Small intestine (tissue), 7 donors: ENCODE measurements at regions not wholly inside any gene's neighbourhood (a gene's known extent, or its start where the extent isn't known, plus 50 kb on each side); places are given as distances from the start of the nearest gene placed in this dataset.
"Not testable (repeated sequence)": the region's sequence is repeated elsewhere in the genome, so short reads cannot be mapped to it uniquely, and the experiment has no call there.

Source experiments
- DNase-seq, 2 donors: peaks; one replicate each; pipeline versions ENCODE4 v3.0.0 to v3.0.0-alpha.2; 2013
- FAIRE-seq: peaks from 2 replicates; lab custom pipeline; 2012; peaks lifted over from hg19 to GRCh38; lab: Jason Lieb, UNC
- H3K27ac ChIP-seq, 3 donors: one replicate each; pipeline ENCODE4 v1.5.1; 2013; ENCODE audit warnings: low read length in 2 of 3, mild to moderate bottlenecking in 2 of 3, control low read depth in 1 of 3, inconsistent platforms in 1 of 3, low read depth in 1 of 3, moderate library complexity in 1 of 3
- H3K27me3 ChIP-seq, 3 donors: one replicate each; pipeline ENCODE4 v1.6.1; 2013; ENCODE audit warnings: low read length in 3 of 3, inconsistent platforms in 1 of 3; ENCODE audit not compliant: control insufficient read depth in 3 of 3, insufficient read depth in 3 of 3
- H3K36me3 ChIP-seq, 3 donors: one replicate each; pipeline ENCODE4 v1.6.1; 2013; ENCODE audit warnings: low read length in 3 of 3, inconsistent platforms in 1 of 3, low read depth in 1 of 3, mild to moderate bottlenecking in 1 of 3, moderate library complexity in 1 of 3; ENCODE audit not compliant: control insufficient read depth in 3 of 3, insufficient read depth in 2 of 3
- H3K4me1 ChIP-seq, 3 donors: one replicate each; pipeline ENCODE4 v1.6.1; 2013; ENCODE audit warnings: low read length in 2 of 3, inconsistent platforms in 1 of 3, low read depth in 1 of 3, mild to moderate bottlenecking in 1 of 3, moderate library complexity in 1 of 3; ENCODE audit not compliant: control insufficient read depth in 3 of 3, insufficient read depth in 2 of 3
- H3K4me3 ChIP-seq, 3 donors: one replicate each; pipeline ENCODE4 v1.5.1; 2013; ENCODE audit warnings: low read length in 3 of 3, control low read depth in 1 of 3, inconsistent platforms in 1 of 3, low read depth in 1 of 3, mild to moderate bottlenecking in 1 of 3, moderate library complexity in 1 of 3
- H3K9me3 ChIP-seq, 2 donors: one replicate each; pipeline ENCODE4 v1.6.1; 2013; ENCODE audit warnings: low read depth in 1 of 2, low read length in 1 of 2; ENCODE audit not compliant: control insufficient read depth in 2 of 2, insufficient read depth in 1 of 2
- WGBS, 3 donors: extraction: QIAGEN DNeasy Blood & Tissue Kit; methylation state at CpG; one replicate each; pipeline ENCODE4 v1.1.7; 2013; 5-methylcytosine and 5-hydroxymethylcytosine counted together
- donor health status: healthy with polysubstance abuse.
- donor health status: control.
- donor health status: control.
- donor health status: Bipolar disorder and iron deficiency.
- donor health status: healthy.

DNA sequence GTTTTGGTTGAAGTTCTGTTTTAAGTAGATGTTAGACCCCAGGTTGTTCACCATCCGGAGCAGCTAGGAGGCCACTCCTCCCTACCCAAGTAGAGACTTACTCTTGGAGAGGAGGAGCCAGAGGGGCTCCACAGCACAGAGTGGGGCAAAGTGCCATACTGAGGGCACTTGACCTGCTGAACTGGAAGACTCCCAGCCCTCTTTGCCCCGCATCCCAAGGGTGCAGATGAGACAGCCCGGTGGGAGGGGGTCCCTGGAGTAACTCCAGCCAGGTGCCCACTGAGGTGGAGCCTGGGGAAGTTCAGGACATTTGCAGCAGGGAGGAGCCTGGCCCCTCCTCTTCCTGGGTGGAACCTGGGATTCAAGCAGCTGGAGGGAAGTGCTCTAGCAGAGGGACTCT, 102.1 kb upstream of the GPR6 start:
- Histone ChIP-seq H3K36me3 (no peaks in the 10 kb centered on the region), H3K4me1 (no peaks in the 10 kb centered on the region), H3K27ac (no peak overlapping the region), H3K4me3 (no peak overlapping the region), H3K9me3 (no peaks in the 10 kb centered on the region), H3K27me3 (no peaks in the 10 kb centered on the region)
- 87 to 90% (median 87%) methylated on average over 3 of the region's 3 CpGs for WGBS, 3 donors
- DNase-seq (no peak), FAIRE-seq (no peak)

DNA sequence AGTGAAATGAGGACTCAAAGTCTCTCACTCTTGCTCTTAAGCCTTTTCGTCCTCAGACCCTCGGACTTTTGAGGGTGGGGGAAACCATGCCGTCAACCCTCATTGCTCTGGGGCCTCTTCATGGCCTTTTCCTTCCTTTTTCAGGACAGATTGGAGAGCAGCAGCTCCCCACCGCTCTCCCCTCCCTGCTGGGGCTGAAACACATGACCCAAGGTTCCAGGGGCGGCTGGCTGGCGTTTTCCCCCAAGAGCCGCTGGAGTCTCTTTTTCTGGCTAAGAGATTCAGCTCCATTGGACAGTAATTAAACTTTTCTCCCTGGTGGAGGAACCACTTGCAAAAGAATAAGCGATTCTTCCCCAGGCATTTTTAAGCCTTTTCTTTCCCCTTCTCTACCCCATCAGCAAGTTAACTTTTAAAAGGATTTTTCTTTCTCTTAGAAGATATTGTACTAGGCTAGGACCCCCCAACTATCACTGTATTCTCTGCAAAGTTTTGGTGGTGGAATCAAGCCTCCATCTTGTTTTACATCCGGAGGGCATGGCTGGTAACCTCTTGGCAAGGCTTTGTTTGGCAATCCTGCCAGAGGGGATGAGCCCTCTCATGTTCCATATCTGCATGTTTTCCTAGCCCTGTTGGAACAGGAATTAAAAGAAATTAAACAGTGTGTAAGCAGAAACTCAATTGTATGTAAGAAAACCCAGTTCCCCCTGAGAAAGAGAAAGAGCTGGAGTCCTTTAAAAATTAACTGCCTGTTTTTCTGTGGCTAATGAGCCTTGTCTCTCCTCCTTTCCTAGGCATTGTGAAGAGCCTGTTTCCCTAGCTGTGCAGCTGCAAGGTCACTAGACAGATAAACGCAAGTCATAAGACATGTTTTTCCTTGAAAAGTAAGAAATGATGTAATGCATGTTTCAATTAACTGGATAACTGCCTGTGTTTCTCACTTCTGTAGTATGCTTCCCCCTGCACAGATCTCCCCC, 100.8 kb upstream of the GPR6 start:
- no peaks in the 10 kb centered on the region for H3K36me3 ChIP-seq
- no peaks in the 10 kb centered on the region for H3K27me3 ChIP-seq
- no peak overlapping the region for H3K4me3 ChIP-seq
- peaks cover 0 to 3% of the 10 kb centered on the region in 2 donors for H3K9me3 ChIP-seq
- no peak overlapping the region for H3K27ac ChIP-seq
- DNase-seq (no peak), FAIRE-seq (no peak)
- H3K4me1 ChIP-seq, result no peaks in the 10 kb centered on the region
- 70 to 87% (median 75%) methylated on average over 10 of the region's 10 CpGs for WGBS, 3 donors

DNA sequence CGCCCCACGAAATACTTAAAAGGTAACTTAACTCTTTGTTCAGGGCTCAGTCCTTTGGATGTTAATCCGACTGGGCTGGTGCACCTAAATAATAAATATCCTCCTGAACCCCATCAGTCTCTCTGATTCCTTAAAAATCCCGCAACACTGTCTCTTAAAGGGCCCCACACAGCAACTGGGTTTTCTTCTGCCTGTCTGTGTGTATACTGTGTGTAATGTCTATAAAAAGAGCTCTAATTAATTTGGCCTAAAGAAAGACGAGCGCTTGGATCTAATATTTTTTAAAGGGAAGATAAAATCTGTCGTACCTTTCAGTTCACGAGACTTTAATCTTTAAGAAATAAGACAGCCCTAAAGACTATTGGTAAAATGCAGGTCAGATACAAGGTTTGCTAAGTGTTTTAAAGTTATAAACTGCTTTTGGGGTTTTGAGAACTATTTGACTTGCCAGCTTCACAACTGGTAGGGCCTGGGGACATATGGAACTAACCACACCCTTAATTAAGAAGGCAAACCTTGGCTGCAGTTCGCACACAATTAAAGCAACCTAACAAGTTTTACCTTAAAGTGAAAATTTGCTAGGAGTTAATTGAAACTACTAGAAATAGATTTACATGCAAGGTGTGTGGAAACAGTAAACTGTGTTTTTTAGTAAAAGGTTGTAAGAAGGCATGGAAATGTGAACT, 100.0 kb upstream of the GPR6 start:
- H3K4me3 ChIP-seq, H3K27me3 ChIP-seq, H3K9me3 ChIP-seq, H3K36me3 ChIP-seq, H3K4me1 ChIP-seq, DNase-seq, FAIRE-seq, H3K27ac ChIP-seq: not testable (repeated sequence)
- 82 to 86% (median 83%) methylated on average over 9 of the region's 9 CpGs for WGBS, 3 donors

DNA sequence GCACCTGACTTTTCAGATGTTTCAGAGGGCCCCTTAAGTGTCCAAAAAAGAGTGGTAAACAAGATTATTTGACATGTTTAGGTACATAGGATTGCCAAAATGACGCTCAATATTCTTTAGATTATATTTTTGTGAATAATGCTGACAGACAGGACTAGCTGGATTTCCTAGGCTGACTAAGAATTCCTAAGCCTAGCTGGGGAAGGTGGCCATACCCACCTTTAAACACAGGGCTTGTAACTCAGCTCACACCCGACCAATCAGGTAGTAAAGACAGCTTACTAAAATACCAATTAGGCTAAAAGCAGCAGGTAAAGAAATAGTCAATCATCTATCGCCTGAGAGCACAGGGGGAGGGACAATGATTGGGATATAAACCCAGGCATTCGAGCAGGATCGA, 99.0 kb upstream of the GPR6 start:
- not testable (repeated sequence) for FAIRE-seq, H3K4me3 ChIP-seq, H3K36me3 ChIP-seq, H3K4me1 ChIP-seq, DNase-seq, H3K27ac ChIP-seq, H3K9me3 ChIP-seq, H3K27me3 ChIP-seq
- 73 to 83% (median 79%) methylated on average over 5 of the region's 5 CpGs for WGBS, 3 donors

DNA sequence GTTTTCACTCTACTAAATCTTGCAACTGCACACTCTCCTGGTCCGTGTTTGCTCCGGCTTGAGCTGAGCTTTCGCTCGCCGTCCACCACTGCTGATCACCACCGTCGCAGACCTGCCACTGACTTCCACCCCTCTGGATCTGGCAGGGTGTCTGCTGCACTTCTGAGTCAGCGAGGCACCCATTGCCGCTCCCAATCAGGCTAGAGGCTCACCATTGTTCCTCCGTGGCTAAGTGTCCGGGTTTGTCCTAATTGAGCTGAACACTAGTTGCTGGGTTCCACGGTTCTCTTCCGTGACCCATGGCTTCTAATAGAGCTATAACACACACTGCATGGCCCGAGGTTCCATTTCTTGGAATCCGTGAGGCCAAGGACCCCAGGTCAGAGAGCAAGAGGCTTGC, 98.6 kb upstream of the GPR6 start:
- H3K27ac ChIP-seq, result no peak overlapping the region
- DNase-seq, result no peak
- H3K9me3 ChIP-seq, result peaks cover 0 to 3% of the 10 kb centered on the region in 2 donors
- no peaks in the 10 kb centered on the region for H3K4me1 ChIP-seq
- FAIRE-seq, result no peak
- no peak overlapping the region for H3K4me3 ChIP-seq
- WGBS, 3 donors, result 89 to 91% (median 89%) methylated on average over 15 of the region's 15 CpGs
- H3K27me3 ChIP-seq, result no peaks in the 10 kb centered on the region
- no peaks in the 10 kb centered on the region for H3K36me3 ChIP-seq

DNA sequence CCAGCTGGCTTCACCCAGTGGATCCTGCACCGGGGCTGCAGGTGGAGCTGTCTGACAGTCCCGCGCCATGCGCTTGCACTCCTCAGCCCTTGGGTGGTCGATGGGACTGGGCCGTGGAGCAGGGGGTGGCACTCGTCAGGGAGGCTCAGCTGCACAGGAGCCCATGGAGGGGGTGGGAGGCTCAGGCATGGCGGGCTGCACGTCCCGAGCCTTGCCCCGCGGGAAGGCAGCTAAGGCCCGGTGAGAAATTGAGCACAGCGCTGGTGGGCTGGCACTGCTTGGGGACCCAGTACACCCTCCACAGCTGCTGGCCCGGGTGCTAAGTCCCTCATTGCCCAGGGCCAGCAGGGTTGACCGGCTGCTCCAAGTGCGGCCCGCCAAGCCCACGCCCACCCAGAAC, 97.0 kb upstream of the GPR6 start:
- not testable (repeated sequence) for FAIRE-seq, H3K4me1 ChIP-seq, H3K36me3 ChIP-seq, H3K9me3 ChIP-seq, DNase-seq, H3K27ac ChIP-seq, H3K4me3 ChIP-seq, H3K27me3 ChIP-seq
- 90 to 99% (median 97%) methylated on average over 18 to 19 of the region's 19 CpGs for WGBS, 3 donors

DNA sequence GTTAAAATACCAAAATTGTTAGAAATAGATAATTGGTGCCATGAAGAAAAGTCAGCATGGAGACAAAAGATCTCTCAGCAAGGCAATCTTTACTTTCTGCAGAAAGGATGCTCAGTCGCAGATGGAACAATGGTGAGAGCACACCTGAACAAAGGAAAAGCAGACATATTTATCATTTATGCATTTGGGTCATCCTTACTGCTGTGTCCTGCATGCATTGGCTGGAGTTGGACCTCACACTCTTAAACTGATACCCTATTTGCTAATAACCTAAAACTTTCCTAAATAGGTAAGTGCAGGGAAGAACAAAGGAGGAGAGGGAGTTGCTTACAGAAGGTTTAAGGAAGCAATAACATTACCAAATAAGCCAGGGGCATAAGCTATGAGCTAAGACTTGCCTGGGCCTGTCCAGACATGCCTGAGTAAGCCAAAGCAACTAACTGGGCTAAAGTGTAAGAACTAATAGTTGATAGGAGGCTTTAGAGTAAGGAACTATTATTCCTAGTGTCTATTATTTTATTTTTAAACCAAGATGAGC, 96.1 kb upstream of the GPR6 start:
- H3K4me1 ChIP-seq, H3K4me3 ChIP-seq, H3K9me3 ChIP-seq, FAIRE-seq, H3K27me3 ChIP-seq, H3K36me3 ChIP-seq, DNase-seq, H3K27ac ChIP-seq: not testable (repeated sequence)
- 95 to 100% (median 95%) methylated on average over 1 of the region's 1 CpG for WGBS, 3 donors

DNA sequence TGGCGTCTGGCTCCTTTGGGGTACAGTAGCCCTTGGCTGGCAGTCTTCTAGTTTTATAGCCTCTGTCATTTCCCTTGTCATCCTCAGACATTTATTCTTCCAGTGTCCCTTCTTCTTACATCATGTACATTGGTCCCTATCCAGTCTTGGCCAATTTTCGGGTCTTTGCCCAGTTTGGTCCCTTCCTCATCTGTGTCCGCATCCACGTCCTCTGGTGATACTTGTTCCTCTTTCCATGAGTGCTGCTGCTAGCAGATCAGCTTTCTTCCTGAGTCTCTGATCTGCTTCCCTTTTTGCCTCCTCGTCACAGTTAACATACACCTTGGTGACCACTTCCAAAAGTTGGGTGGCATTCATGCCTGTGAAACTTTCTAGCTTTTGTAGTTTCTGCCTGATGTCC, 86.2 kb upstream of the GPR6 start:
- Histone ChIP-seq H3K27me3 (peaks cover 0 to 2% (median 0%) of the 10 kb centered on the region in 3 donors), H3K36me3 (no peaks in the 10 kb centered on the region), H3K9me3 (peaks cover 0 to 9% of the 10 kb centered on the region in 2 donors), H3K4me1 (peaks cover 0 to 8% (median 3%) of the 10 kb centered on the region in 3 donors), H3K4me3 (no peak overlapping the region), H3K27ac (no peak overlapping the region)
- FAIRE-seq (no peak), DNase-seq (no peak)
- 73 to 94% (median 91%) methylated on average over 5 of the region's 5 CpGs for WGBS, 3 donors
